Epithelial cell of esophagus (primary cell): ENCODE measurements at regions not wholly inside any gene's neighbourhood (a gene's known extent, or its start where the extent isn't known, plus 50 kb on each side); places are given as distances from the start of the nearest gene placed in this dataset.
"Not testable (repeated sequence)": the region's sequence is repeated elsewhere in the genome, so short reads cannot be mapped to it uniquely, and the experiment has no call there.

Source experiments
- DNase-seq: peaks from one replicate; pipeline ENCODE4 v3.0.0; 2010; ENCODE audit warnings: low read depth
- H3K4me3 ChIP-seq: 2 replicates; pipeline ENCODE4 v1.5.1; 2011; ENCODE audit warnings: mild to moderate bottlenecking, low read length, control low read depth

- DNase-seq, H3K4me3 ChIP-seq: not testable (repeated sequence)
Measured at GRCh38 chr22:15822001-15822400, 132.2 kb downstream of the POTEH start.

- not testable (repeated sequence) for DNase-seq, H3K4me3 ChIP-seq
Measured at GRCh38 chr22:15823178-15823577, 133.4 kb downstream of the POTEH start.

GRCh38 chr22:15832235-15832634, 142.4 kb downstream of the POTEH start:
- not testable (repeated sequence) for DNase-seq, H3K4me3 ChIP-seq

GRCh38 chr22:15835729-15836128, 145.9 kb downstream of the POTEH start:
- DNase-seq: not testable (repeated sequence)

GRCh38 chr22:15849772-15850171, 159.9 kb downstream of the POTEH start:
- H3K4me3 ChIP-seq, DNase-seq: not testable (repeated sequence)

More at GRCh38 chr22:15835729-15836128, 145.9 kb downstream of the POTEH start:
- not testable (repeated sequence) for H3K4me3 ChIP-seq

GRCh38 chr22:15853716-15854373, 164.0 kb downstream of the POTEH start:
- not testable (repeated sequence) for H3K4me3 ChIP-seq, DNase-seq

- not testable (repeated sequence) for H3K4me3 ChIP-seq, DNase-seq
Measured at GRCh38 chr22:15854421-15854820, 164.6 kb downstream of the POTEH start.

- DNase-seq: not testable (repeated sequence)
Measured at GRCh38 chr22:15854978-15855377, 165.2 kb downstream of the POTEH start.

GRCh38 chr22:15880926-15881325, 191.1 kb downstream of the POTEH start:
- H3K4me3 ChIP-seq, DNase-seq: not testable (repeated sequence)

More at GRCh38 chr22:15854978-15855377, 165.2 kb downstream of the POTEH start:
- not testable (repeated sequence) for H3K4me3 ChIP-seq

- H3K4me3 ChIP-seq, DNase-seq: not testable (repeated sequence)
Measured at GRCh38 chr22:15904326-15904725, 214.5 kb downstream of the POTEH start.

GRCh38 chr22:15911704-15912103, 221.9 kb downstream of the POTEH start:
- not testable (repeated sequence) for H3K4me3 ChIP-seq, DNase-seq

GRCh38 chr22:15919120-15919519, 229.3 kb downstream of the POTEH start:
- DNase-seq, H3K4me3 ChIP-seq: not testable (repeated sequence)

GRCh38 chr22:15920941-15921340, 231.1 kb downstream of the POTEH start:
- H3K4me3 ChIP-seq, DNase-seq: not testable (repeated sequence)

GRCh38 chr22:15922132-15922531, 232.3 kb downstream of the POTEH start:
- H3K4me3 ChIP-seq, DNase-seq: not testable (repeated sequence)

- H3K4me3 ChIP-seq, DNase-seq: not testable (repeated sequence)
Measured at GRCh38 chr22:15922666-15923065, 232.8 kb downstream of the POTEH start.

GRCh38 chr22:15924820-15925219, 235.0 kb downstream of the POTEH start:
- not testable (repeated sequence) for DNase-seq, H3K4me3 ChIP-seq

- DNase-seq, H3K4me3 ChIP-seq: not testable (repeated sequence)
Measured at GRCh38 chr22:15927172-15927571, 237.3 kb downstream of the POTEH start.
